SK-N-SH (cell line): ENCODE measurements at regions not wholly inside any gene's neighbourhood (a gene's known extent, or its start where the extent isn't known, plus 50 kb on each side); places are given as distances from the start of the nearest gene placed in this dataset.

Source experiments
- CTCF ChIA-PET: fragments of 300-600, 350-600 bp; formaldehyde crosslinking; extraction: SDS; loops from one replicate; lab custom pipeline; 2021; lab: Yijun Ruan, JAX
- POLR2A ChIA-PET: fragments of 350-600 bp; sonication (Branson Sonifier 250); formaldehyde crosslinking; extraction: SDS; loops from one replicate; lab custom pipeline; 2020; ENCODE audit warnings: antibody characterized with exemption, inconsistent platforms; lab: Yijun Ruan, JAX
- DNase-seq: peaks from one replicate; pipeline ENCODE4 v3.0.0; 2012
- H2AFZ ChIP-seq: fragments of 200-600 bp; sonication (generic); 2 replicates; pipeline ENCODE4 v1.8.1; 2016; ENCODE audit warnings: antibody characterized with exemption, mild to moderate bottlenecking, low read depth
- H3F3A ChIP-seq: fragments of 200-600 bp; sonication (generic); replicated peaks from 2 replicates; pipeline ENCODE3; 2016; ENCODE audit warnings: antibody characterized with exemption, mild to moderate bottlenecking; ENCODE audit not compliant: insufficient read depth
- H3K27ac ChIP-seq, 2 experiments: fragments of 200-500 bp in 1 of 2; fragments of 200-600 bp in 1 of 2; sonication (Bioruptor generic) in 1 of 2; sonication (generic), shearing (Covaris generic) in 1 of 2; 2 replicates each; pipeline versions ENCODE4 v1.5.1 to v1.6.1; 2014 to 2016; ENCODE audit warnings: low read depth in 2 of 2, inconsistent platforms in 1 of 2, low read length in 1 of 2, mild to moderate bottlenecking in 1 of 2, mixed read lengths in 1 of 2
- H3K27me3 ChIP-seq: fragments of 200-600 bp; sonication (generic), shearing (Covaris generic); 2 replicates; pipeline ENCODE4 v1.6.1; 2016; ENCODE audit warnings: mixed run types; ENCODE audit not compliant: insufficient read depth
- H3K36me3 ChIP-seq, 2 experiments: fragments of 200-500 bp in 1 of 2; fragments of 200-600 bp in 1 of 2; sonication (Bioruptor generic) in 1 of 2; sonication (generic) in 1 of 2; replicated peaks in 1 of 2; 2 replicates each; pipeline versions ENCODE3 to v1.5.1; 2014 to 2016; ENCODE audit warnings: low read length in 1 of 2, mild to moderate bottlenecking in 1 of 2; ENCODE audit not compliant: insufficient read depth in 2 of 2, control insufficient read depth in 1 of 2
- H3K4me1 ChIP-seq, 2 experiments: fragments of 200-500 bp in 1 of 2; fragments of 200-600 bp in 1 of 2; sonication (Bioruptor generic) in 1 of 2; sonication (generic), shearing (Covaris generic) in 1 of 2; 2 replicates each; pipeline versions ENCODE4 v1.5.1 to v1.6.1; 2014 to 2016; ENCODE audit warnings: low read depth in 1 of 2, low read length in 1 of 2, mixed run types in 1 of 2; ENCODE audit not compliant: insufficient read depth in 2 of 2, control insufficient read depth in 1 of 2
- H3K4me2 ChIP-seq: fragments of 200-600 bp; sonication (generic), shearing (Covaris generic); 2 replicates; pipeline ENCODE4 v1.6.1; 2017; ENCODE audit warnings: mixed run types
- H3K4me3 ChIP-seq, 2 experiments: fragments of 200-500 bp in 1 of 2; fragments of 200-600 bp in 1 of 2; sonication (Bioruptor generic) in 1 of 2; sonication (generic), shearing (Covaris generic) in 1 of 2; 2 replicates each; pipeline versions ENCODE4 v1.5.1 to v1.8.1; 2014 to 2016; ENCODE audit warnings: low read depth in 2 of 2, inconsistent platforms in 1 of 2, low read length in 1 of 2, mild to moderate bottlenecking in 1 of 2, mixed read lengths in 1 of 2, moderate library complexity in 1 of 2
- H3K79me2 ChIP-seq: fragments of 200-600 bp; sonication (generic); 2 replicates; pipeline ENCODE4 v1.8.1; 2017; ENCODE audit warnings: mild to moderate bottlenecking; ENCODE audit not compliant: insufficient read depth
- H3K9ac ChIP-seq: fragments of 200-600 bp; sonication (generic); 2 replicates; pipeline ENCODE4 v1.6.1; 2017; ENCODE audit warnings: mixed run types
- H3K9me2 ChIP-seq: fragments of 200-600 bp; sonication (generic); 2 replicates; pipeline ENCODE4 v1.6.1; 2017; ENCODE audit warnings: mixed run types
- H3K9me3 ChIP-seq: fragments of 200-600 bp; sonication (generic); 2 replicates; pipeline ENCODE4 v1.6.1; 2017; ENCODE audit warnings: mixed run types, mild to moderate bottlenecking, moderate library complexity
- H4K20me1 ChIP-seq: fragments of 200-600 bp; sonication (generic); 2 replicates; pipeline ENCODE4 v1.6.1; 2017; ENCODE audit warnings: mild to moderate bottlenecking, mixed run types; ENCODE audit not compliant: insufficient read depth
- EP300 ChIP-seq, 2 experiments: IDR thresholded peaks; 2 replicates each; pipeline versions ENCODE4 v1.4.0 to v1.6.1; 2012; ENCODE audit warnings: borderline replicate concordance in 1 of 2, low read depth in 1 of 2, low read length in 1 of 2
- EZH2phosphoT487 ChIP-seq: fragments of 200-600 bp; sonication (generic); IDR thresholded peaks from 2 replicates; pipeline ENCODE4 v1.6.1; 2017; ENCODE audit warnings: low read depth, mixed run types, mild to moderate bottlenecking, antibody characterized with exemption, moderate library complexity, borderline replicate concordance
- FOSL2 ChIP-seq: IDR thresholded peaks from 2 replicates; pipeline ENCODE4 v1.4.0; 2012; ENCODE audit warnings: low read depth, mild to moderate bottlenecking, moderate library complexity, borderline replicate concordance
- FOXJ3 ChIP-seq: sonication (generic); formaldehyde crosslinking; IDR thresholded peaks from 2 replicates; pipeline ENCODE4 v1.5.1; 2020; ENCODE audit warnings: mild to moderate bottlenecking, missing genetic modification reagents
- FOXM1 ChIP-seq: IDR thresholded peaks from 2 replicates; pipeline ENCODE4 v1.4.0; 2012; ENCODE audit warnings: low read depth, mild to moderate bottlenecking
- GATA2 ChIP-seq: sonication (generic); formaldehyde crosslinking; IDR thresholded peaks from 2 replicates; pipeline ENCODE4 v1.5.0; 2020; ENCODE audit warnings: mild to moderate bottlenecking, missing genetic modification reagents
- MXI1 ChIP-seq: IDR thresholded peaks from 2 replicates; pipeline ENCODE4 v1.6.1; 2012; ENCODE audit warnings: mild to moderate bottlenecking, low read depth, low read length, improper control_type of control experiment
- RAD21 ChIP-seq: IDR thresholded peaks from 2 replicates; pipeline ENCODE4 v1.6.1; 2012; ENCODE audit warnings: mild to moderate bottlenecking, low read length
- RXRA ChIP-seq: IDR thresholded peaks from 2 replicates; pipeline ENCODE4 v1.4.0; 2012; ENCODE audit warnings: low read depth, mild to moderate bottlenecking, borderline replicate concordance
- SIN3A ChIP-seq: IDR thresholded peaks from 2 replicates; pipeline ENCODE4 v1.6.1; 2012; ENCODE audit warnings: low read depth, mild to moderate bottlenecking, low read length, moderate library complexity, borderline replicate concordance
- TAF1 ChIP-seq: IDR thresholded peaks from 2 replicates; pipeline ENCODE4 v1.6.1; 2012; ENCODE audit warnings: low read depth, mild to moderate bottlenecking, low read length, moderate library complexity, borderline replicate concordance
- YY1 ChIP-seq: IDR thresholded peaks from 2 replicates; pipeline ENCODE4 v1.4.0; 2012; ENCODE audit warnings: low read depth, mild to moderate bottlenecking
- WGBS: methylation state at CpG from one replicate; pipeline ENCODE4 v1.1.6; 2017; ENCODE audit warnings: low lambda C conversion rate; 5-methylcytosine and 5-hydroxymethylcytosine counted together
- TF ChIP-seq, protein P1 (sequence below): IDR thresholded peaks from 2 replicates; pipeline ENCODE4 v1.4.0; 2012; ENCODE audit warnings: low read depth, borderline replicate concordance
- TF ChIP-seq, protein P2 (sequence below): IDR thresholded peaks from 2 replicates; pipeline ENCODE4 v1.4.0; 2012; ENCODE audit warnings: low read depth
- TF ChIP-seq, protein P3 (sequence below): fragments of 150-350 bp; IDR thresholded peaks from 2 replicates; pipeline ENCODE4 v1.6.1; 2016; ENCODE audit warnings: mild to moderate bottlenecking, low read depth, low read length
- TF ChIP-seq, protein P4 (sequence below): IDR thresholded peaks from 2 replicates; pipeline ENCODE4; 2012
- TF ChIP-seq, protein P5 (sequence below): fragments of 150-350 bp; IDR thresholded peaks from 2 replicates; pipeline ENCODE4 v1.6.1; 2017; ENCODE audit warnings: antibody characterized with exemption, low read length, low read depth, borderline replicate concordance

DNA sequence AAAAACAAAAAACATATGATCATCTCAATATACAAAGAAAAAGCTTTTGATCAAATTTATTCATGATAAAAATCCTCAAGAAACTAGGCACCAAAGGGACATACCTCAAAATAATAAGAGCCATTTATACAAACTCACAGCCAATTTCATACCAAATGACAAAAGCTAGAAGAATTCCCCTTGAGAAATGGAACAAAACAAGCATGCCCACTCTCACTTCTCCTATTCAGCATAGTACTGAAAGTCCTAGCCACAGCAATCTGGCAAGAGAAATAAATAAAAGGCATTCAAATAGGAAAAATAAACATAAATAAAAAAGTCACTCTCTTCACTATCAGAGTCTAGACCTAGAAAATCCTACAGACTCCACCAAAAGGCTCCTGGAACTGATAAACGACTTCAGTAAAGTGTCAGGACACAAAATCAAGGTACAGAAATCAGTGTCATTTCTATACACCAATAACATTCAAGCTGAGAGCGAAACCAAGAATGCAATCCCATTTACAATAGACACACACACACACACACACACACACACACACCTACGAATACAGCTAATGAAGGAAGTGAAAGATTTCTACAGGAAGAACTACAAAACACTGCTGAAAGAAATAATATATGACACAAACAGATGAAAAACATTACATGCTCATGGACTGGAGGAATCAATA lies 1486.2 kb upstream of the SEL1L start:
- H4K20me1 ChIP-seq, result no peaks in the 10 kb centered on the region
- CTCF ChIA-PET, result no interaction called here
- no peak overlapping the region for H3K9ac ChIP-seq
- no peaks in the 10 kb centered on the region for H3K27me3 ChIP-seq
- H3K9me2 ChIP-seq, result no peaks in the 10 kb centered on the region
- H3K27ac ChIP-seq, result no peak overlapping the region
- WGBS, result 0% methylated on average over 3 of the region's 3 CpGs
- no peak overlapping the region for H3K4me3 ChIP-seq
- TF ChIP-seq RAD21, result no peak
- TF ChIP-seq FOSL2, result no peak
- no peak for TF ChIP-seq EP300 (IDR thresholded peaks at IDR 0.05; ENCODE audit: borderline replicate concordance in 1 of 2, low read depth in 1 of 2, low read length in 1 of 2)
- no peak for TF ChIP-seq TAF1
- POLR2A ChIA-PET, result no interaction called here
- H3K79me2 ChIP-seq, result no peaks in the 10 kb centered on the region
- H3F3A ChIP-seq, result no peaks in the 10 kb centered on the region
- H3K36me3 ChIP-seq, result no peaks in the 10 kb centered on the region
- H3K4me2 ChIP-seq, result no peak overlapping the region
- no peaks in the 10 kb centered on the region for H3K4me1 ChIP-seq
- no peak for DNase-seq
- no peaks in the 10 kb centered on the region for H3K9me3 ChIP-seq
- no peak overlapping the region for H2AFZ ChIP-seq

DNA sequence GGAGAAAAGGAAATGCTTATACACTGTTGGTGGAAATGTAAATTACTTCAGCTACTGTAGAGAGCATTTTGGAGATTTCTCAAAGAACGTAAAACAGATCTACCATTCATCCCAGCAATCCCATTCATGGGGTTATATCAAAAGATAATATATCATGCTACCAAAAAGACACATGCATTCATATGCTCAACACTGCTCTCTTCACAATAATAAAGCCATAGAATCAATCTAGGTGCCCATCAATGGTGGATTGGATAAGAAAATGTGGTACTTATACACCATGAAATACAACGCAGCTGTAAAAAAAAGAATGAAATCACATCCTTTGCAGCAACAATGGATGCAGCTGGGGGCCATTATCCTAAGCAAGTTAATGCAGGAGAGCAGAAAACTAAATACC lies 1487.7 kb upstream of the SEL1L start:
- Histone ChIP-seq H3K9me3 (no peaks in the 10 kb centered on the region), H2AFZ (no peak overlapping the region), H3K4me3 (no peak overlapping the region), H4K20me1 (no peaks in the 10 kb centered on the region), H3K27me3 (no peaks in the 10 kb centered on the region), H3F3A (no peaks in the 10 kb centered on the region), H3K79me2 (no peaks in the 10 kb centered on the region), H3K27ac (no peak overlapping the region), H3K9me2 (no peaks in the 10 kb centered on the region), H3K36me3 (no peaks in the 10 kb centered on the region), H3K4me1 (no peaks in the 10 kb centered on the region), H3K9ac (no peak overlapping the region), H3K4me2 (no peak overlapping the region)
- CTCF ChIA-PET, result no interaction called here
- POLR2A ChIA-PET, result no interaction called here
- 0% methylated on average over 2 of the region's 2 CpGs for WGBS
- TF ChIP-seq EP300 (IDR thresholded peaks at IDR 0.05; ENCODE audit: borderline replicate concordance in 1 of 2, low read depth in 1 of 2, low read length in 1 of 2), result no peak
- TF ChIP-seq, protein P1, sequence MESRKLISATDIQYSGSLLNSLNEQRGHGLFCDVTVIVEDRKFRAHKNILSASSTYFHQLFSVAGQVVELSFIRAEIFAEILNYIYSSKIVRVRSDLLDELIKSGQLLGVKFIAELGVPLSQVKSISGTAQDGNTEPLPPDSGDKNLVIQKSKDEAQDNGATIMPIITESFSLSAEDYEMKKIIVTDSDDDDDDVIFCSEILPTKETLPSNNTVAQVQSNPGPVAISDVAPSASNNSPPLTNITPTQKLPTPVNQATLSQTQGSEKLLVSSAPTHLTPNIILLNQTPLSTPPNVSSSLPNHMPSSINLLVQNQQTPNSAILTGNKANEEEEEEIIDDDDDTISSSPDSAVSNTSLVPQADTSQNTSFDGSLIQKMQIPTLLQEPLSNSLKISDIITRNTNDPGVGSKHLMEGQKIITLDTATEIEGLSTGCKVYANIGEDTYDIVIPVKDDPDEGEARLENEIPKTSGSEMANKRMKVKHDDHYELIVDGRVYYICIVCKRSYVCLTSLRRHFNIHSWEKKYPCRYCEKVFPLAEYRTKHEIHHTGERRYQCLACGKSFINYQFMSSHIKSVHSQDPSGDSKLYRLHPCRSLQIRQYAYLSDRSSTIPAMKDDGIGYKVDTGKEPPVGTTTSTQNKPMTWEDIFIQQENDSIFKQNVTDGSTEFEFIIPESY, result no peak
- TF ChIP-seq, protein P2, sequence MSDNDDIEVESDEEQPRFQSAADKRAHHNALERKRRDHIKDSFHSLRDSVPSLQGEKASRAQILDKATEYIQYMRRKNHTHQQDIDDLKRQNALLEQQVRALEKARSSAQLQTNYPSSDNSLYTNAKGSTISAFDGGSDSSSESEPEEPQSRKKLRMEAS, result no peak
- TF ChIP-seq FOXJ3 (CRISPR knock-in tag), result no peak
- no peak for TF ChIP-seq RXRA
- TF ChIP-seq GATA2 (CRISPR knock-in tag), result no peak
- no peak for TF ChIP-seq EZH2phosphoT487
- TF ChIP-seq, protein P3, sequence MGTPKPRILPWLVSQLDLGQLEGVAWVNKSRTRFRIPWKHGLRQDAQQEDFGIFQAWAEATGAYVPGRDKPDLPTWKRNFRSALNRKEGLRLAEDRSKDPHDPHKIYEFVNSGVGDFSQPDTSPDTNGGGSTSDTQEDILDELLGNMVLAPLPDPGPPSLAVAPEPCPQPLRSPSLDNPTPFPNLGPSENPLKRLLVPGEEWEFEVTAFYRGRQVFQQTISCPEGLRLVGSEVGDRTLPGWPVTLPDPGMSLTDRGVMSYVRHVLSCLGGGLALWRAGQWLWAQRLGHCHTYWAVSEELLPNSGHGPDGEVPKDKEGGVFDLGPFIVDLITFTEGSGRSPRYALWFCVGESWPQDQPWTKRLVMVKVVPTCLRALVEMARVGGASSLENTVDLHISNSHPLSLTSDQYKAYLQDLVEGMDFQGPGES, result no peak
- TF ChIP-seq FOXM1, result no peak
- TF ChIP-seq YY1, result no peak
- no peak for TF ChIP-seq MXI1
- no peak for TF ChIP-seq TAF1
- TF ChIP-seq, protein P4, sequence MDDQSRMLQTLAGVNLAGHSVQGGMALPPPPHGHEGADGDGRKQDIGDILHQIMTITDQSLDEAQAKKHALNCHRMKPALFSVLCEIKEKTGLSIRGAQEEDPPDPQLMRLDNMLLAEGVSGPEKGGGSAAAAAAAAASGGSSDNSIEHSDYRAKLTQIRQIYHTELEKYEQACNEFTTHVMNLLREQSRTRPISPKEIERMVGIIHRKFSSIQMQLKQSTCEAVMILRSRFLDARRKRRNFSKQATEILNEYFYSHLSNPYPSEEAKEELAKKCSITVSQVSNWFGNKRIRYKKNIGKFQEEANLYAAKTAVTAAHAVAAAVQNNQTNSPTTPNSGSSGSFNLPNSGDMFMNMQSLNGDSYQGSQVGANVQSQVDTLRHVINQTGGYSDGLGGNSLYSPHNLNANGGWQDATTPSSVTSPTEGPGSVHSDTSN, result no peak
- TF ChIP-seq, protein P5, sequence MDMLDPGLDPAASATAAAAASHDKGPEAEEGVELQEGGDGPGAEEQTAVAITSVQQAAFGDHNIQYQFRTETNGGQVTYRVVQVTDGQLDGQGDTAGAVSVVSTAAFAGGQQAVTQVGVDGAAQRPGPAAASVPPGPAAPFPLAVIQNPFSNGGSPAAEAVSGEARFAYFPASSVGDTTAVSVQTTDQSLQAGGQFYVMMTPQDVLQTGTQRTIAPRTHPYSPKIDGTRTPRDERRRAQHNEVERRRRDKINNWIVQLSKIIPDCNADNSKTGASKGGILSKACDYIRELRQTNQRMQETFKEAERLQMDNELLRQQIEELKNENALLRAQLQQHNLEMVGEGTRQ, result no peak
- no peak for TF ChIP-seq SIN3A
- DNase-seq, result no peak
